HEK293 (cell line): ENCODE measurements at regions not wholly inside any gene's neighbourhood (a gene's known extent, or its start where the extent isn't known, plus 50 kb on each side); places are given as distances from the start of the nearest gene placed in this dataset.

Experiments
- CTCF ChIP-seq: fragments of 450-650 bp; formaldehyde crosslinking; IDR thresholded peaks from 2 replicates; pipeline ENCODE4 v1.5.1; 2016; ENCODE audit warnings: missing biosample characterization, missing genetic modification characterization
- ZBTB11 ChIP-seq: fragments of 450-650 bp; formaldehyde crosslinking; conservative IDR thresholded peaks from 2 replicates; pipeline ENCODE4 v1.5.1; 2016; ENCODE audit warnings: low read depth, missing biosample characterization, missing genetic modification characterization
- ZNF132 ChIP-seq: fragments of 450-650 bp; formaldehyde crosslinking; IDR thresholded peaks from 2 replicates; pipeline ENCODE4 v1.5.1; 2017; ENCODE audit warnings: missing biosample characterization, missing genetic modification characterization, borderline replicate concordance
- ZNF146 ChIP-seq: fragments of 450-650 bp; formaldehyde crosslinking; IDR thresholded peaks from 2 replicates; pipeline ENCODE4 v1.5.1; 2016; ENCODE audit warnings: missing biosample characterization, missing genetic modification characterization
- TF ChIP-seq, protein P1 (sequence below): fragments of 450-650 bp; IDR thresholded peaks from 2 replicates; pipeline ENCODE4 v1.5.1; 2018; ENCODE audit warnings: missing biosample characterization, mild to moderate bottlenecking, missing genetic modification characterization

- TF ChIP-seq ZNF132 (tag by site-specific recombination), result no peak
- TF ChIP-seq ZBTB11 (tag by site-specific recombination), result no peak
- TF ChIP-seq CTCF (tag by site-specific recombination), result no peak
- TF ChIP-seq ZNF146, result no peak
- TF ChIP-seq, protein P1, sequence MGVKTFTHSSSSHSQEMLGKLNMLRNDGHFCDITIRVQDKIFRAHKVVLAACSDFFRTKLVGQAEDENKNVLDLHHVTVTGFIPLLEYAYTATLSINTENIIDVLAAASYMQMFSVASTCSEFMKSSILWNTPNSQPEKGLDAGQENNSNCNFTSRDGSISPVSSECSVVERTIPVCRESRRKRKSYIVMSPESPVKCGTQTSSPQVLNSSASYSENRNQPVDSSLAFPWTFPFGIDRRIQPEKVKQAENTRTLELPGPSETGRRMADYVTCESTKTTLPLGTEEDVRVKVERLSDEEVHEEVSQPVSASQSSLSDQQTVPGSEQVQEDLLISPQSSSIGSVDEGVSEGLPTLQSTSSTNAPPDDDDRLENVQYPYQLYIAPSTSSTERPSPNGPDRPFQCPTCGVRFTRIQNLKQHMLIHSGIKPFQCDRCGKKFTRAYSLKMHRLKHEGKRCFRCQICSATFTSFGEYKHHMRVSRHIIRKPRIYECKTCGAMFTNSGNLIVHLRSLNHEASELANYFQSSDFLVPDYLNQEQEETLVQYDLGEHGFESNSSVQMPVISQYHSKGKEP, result no peak
These were observed 164.2 kb downstream of the KLF6 start for GRCh38 chr10:3620818-3621217.
